ENCODE measurements at regions not wholly inside any gene's neighbourhood (a gene's known extent, or its start where the extent isn't known, plus 50 kb on each side); places are given as distances from the start of the nearest gene placed in this dataset.

DNA sequence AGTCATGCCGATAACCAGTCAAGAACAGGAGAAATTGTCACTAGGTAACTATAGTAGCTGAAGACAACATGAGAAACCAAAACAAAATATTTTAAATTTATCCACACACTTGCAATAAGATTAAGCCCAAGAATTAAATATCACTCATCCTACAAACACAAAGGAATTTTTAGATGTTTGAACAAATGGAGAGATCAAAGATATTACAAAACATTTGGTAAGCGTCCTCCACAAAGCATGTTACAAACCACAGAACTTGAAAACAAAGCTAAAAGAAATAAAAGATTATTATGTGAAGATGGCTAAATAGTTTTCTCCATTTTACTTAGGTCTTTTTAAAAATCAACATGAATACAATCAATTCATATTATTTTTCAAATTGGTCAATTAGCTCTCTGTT is 631.9 kb upstream of the INTU start:
- TF ChIP-seq, protein P1, sequence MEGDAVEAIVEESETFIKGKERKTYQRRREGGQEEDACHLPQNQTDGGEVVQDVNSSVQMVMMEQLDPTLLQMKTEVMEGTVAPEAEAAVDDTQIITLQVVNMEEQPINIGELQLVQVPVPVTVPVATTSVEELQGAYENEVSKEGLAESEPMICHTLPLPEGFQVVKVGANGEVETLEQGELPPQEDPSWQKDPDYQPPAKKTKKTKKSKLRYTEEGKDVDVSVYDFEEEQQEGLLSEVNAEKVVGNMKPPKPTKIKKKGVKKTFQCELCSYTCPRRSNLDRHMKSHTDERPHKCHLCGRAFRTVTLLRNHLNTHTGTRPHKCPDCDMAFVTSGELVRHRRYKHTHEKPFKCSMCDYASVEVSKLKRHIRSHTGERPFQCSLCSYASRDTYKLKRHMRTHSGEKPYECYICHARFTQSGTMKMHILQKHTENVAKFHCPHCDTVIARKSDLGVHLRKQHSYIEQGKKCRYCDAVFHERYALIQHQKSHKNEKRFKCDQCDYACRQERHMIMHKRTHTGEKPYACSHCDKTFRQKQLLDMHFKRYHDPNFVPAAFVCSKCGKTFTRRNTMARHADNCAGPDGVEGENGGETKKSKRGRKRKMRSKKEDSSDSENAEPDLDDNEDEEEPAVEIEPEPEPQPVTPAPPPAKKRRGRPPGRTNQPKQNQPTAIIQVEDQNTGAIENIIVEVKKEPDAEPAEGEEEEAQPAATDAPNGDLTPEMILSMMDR (IDR thresholded peaks at IDR 0.05) = no peak
- TF ChIP-seq ZFX (IDR thresholded peaks at IDR 0.05; ENCODE audit: borderline replicate concordance) = no peak

Data from 22Rv1 (cell line).